Liver (tissue), 3 donors: ENCODE measurements at regions not wholly inside any gene's neighbourhood (a gene's known extent, or its start where the extent isn't known, plus 50 kb on each side); places are given as distances from the start of the nearest gene placed in this dataset.

ENCODE experiments used
- CTCF ChIP-seq: fragments of 150-350 bp; IDR thresholded peaks from 2 replicates; pipeline ENCODE4 v1.5.1; 2017; ENCODE audit warnings: improper control_type of control experiment, low read depth, low read length; ENCODE audit not compliant: missing input control
- RXRA ChIP-seq, 2 donors: IDR thresholded peaks; 2 replicates each; pipeline ENCODE4 v1.6.1; 2017 to 2018; ENCODE audit warnings: antibody characterized with exemption in 2 of 2, mild to moderate bottlenecking in 1 of 2
- SP1 ChIP-seq: IDR thresholded peaks from 2 replicates; pipeline ENCODE4 v1.6.1; 2018; ENCODE audit warnings: antibody characterized with exemption, mild to moderate bottlenecking
- TAF1 ChIP-seq: conservative IDR thresholded peaks from 2 replicates; pipeline ENCODE4 v1.6.1; 2016; ENCODE audit warnings: antibody characterized with exemption, mild to moderate bottlenecking
- YY1 ChIP-seq: IDR thresholded peaks from 2 replicates; pipeline ENCODE4 v1.6.1; 2016; ENCODE audit warnings: antibody characterized with exemption, mild to moderate bottlenecking
- ZBTB33 ChIP-seq: IDR thresholded peaks from 2 replicates; pipeline ENCODE4 v1.6.1; 2016; ENCODE audit warnings: antibody characterized with exemption
- TF ChIP-seq, protein P1 (sequence below): IDR thresholded peaks from 2 replicates; pipeline ENCODE4 v1.6.1; 2016; ENCODE audit warnings: antibody characterized with exemption
- TF ChIP-seq, protein P2 (sequence below): IDR thresholded peaks from 2 replicates; pipeline ENCODE4 v1.6.1; 2016; ENCODE audit warnings: antibody characterized with exemption, mild to moderate bottlenecking
- TF ChIP-seq, protein P3 (sequence below): IDR thresholded peaks from 2 replicates; pipeline ENCODE4 v1.6.1; 2016; ENCODE audit warnings: antibody characterized with exemption
- donor health status: healthy.
- donor health status: healthy.

DNA sequence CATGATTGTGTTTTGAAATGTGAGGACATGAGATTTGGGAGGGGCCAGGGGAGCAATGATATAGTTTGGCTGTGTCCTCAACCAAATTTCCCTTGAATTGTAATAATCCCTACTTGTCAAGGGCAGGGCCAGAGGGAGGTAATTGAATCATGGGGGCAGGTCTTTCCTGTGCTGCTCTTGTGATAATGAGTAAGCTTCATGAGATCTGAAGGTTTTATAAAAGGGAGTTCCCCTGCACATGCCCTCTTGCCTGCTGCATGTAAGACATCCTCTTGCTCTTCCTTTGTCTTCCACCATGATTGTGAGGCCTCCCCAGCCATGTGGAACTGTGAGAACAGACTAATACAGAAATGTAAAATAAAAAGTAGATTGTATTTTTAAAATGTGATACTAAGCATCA is 1294.9 kb downstream of the ADGRL3 start:
- TF ChIP-seq SP1 (no peak), TAF1 (no peak), CTCF (no peak), RXRA (IDR thresholded peaks at IDR 0.05) (no peak), ZBTB33 (no peak), YY1 (no peak)
- TF ChIP-seq, protein P1, sequence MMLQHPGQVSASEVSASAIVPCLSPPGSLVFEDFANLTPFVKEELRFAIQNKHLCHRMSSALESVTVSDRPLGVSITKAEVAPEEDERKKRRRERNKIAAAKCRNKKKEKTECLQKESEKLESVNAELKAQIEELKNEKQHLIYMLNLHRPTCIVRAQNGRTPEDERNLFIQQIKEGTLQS = no peak
- TF ChIP-seq, protein P2, sequence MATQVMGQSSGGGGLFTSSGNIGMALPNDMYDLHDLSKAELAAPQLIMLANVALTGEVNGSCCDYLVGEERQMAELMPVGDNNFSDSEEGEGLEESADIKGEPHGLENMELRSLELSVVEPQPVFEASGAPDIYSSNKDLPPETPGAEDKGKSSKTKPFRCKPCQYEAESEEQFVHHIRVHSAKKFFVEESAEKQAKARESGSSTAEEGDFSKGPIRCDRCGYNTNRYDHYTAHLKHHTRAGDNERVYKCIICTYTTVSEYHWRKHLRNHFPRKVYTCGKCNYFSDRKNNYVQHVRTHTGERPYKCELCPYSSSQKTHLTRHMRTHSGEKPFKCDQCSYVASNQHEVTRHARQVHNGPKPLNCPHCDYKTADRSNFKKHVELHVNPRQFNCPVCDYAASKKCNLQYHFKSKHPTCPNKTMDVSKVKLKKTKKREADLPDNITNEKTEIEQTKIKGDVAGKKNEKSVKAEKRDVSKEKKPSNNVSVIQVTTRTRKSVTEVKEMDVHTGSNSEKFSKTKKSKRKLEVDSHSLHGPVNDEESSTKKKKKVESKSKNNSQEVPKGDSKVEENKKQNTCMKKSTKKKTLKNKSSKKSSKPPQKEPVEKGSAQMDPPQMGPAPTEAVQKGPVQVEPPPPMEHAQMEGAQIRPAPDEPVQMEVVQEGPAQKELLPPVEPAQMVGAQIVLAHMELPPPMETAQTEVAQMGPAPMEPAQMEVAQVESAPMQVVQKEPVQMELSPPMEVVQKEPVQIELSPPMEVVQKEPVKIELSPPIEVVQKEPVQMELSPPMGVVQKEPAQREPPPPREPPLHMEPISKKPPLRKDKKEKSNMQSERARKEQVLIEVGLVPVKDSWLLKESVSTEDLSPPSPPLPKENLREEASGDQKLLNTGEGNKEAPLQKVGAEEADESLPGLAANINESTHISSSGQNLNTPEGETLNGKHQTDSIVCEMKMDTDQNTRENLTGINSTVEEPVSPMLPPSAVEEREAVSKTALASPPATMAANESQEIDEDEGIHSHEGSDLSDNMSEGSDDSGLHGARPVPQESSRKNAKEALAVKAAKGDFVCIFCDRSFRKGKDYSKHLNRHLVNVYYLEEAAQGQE = no peak
- TF ChIP-seq, protein P3, sequence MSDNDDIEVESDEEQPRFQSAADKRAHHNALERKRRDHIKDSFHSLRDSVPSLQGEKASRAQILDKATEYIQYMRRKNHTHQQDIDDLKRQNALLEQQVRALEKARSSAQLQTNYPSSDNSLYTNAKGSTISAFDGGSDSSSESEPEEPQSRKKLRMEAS = no peak
